AG09319 (cell line): ENCODE measurements at regions not wholly inside any gene's neighbourhood (a gene's known extent, or its start where the extent isn't known, plus 50 kb on each side); places are given as distances from the start of the nearest gene placed in this dataset.

Source experiments
- DNase-seq: peaks from one replicate; pipeline ENCODE4 v3.0.0-alpha.2; 2010; ENCODE audit warnings: low read depth; ENCODE audit errors: extremely low read depth
- TF ChIP-seq, protein P1 (sequence below): IDR thresholded peaks from 2 replicates; pipeline ENCODE4 v1.5.1; 2011; ENCODE audit warnings: low read depth, mild to moderate bottlenecking, inconsistent platforms, low read length, moderate library complexity

DNA sequence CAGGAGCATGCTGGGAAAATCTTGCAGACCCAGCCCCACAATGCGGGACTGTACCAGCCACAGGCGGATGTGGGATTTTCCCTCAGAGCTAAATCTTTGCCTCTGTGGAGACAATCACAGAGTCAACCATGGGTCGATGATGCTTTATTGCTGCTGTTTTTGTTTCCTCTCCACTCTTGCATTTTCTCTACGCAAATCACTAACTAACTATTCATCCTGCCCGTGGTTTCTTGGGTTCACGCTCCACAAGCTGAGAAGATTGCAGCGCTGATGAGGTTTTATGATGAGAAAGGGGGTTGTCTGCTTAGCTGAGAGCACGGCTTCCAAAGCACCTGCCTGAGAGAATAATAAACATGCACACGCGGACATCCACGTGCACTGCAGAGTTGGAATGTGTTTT is 500.2 kb upstream of the ADAMTS16 start:
- TF ChIP-seq, protein P1, sequence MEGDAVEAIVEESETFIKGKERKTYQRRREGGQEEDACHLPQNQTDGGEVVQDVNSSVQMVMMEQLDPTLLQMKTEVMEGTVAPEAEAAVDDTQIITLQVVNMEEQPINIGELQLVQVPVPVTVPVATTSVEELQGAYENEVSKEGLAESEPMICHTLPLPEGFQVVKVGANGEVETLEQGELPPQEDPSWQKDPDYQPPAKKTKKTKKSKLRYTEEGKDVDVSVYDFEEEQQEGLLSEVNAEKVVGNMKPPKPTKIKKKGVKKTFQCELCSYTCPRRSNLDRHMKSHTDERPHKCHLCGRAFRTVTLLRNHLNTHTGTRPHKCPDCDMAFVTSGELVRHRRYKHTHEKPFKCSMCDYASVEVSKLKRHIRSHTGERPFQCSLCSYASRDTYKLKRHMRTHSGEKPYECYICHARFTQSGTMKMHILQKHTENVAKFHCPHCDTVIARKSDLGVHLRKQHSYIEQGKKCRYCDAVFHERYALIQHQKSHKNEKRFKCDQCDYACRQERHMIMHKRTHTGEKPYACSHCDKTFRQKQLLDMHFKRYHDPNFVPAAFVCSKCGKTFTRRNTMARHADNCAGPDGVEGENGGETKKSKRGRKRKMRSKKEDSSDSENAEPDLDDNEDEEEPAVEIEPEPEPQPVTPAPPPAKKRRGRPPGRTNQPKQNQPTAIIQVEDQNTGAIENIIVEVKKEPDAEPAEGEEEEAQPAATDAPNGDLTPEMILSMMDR = no peak
- DNase-seq = no peak

DNA sequence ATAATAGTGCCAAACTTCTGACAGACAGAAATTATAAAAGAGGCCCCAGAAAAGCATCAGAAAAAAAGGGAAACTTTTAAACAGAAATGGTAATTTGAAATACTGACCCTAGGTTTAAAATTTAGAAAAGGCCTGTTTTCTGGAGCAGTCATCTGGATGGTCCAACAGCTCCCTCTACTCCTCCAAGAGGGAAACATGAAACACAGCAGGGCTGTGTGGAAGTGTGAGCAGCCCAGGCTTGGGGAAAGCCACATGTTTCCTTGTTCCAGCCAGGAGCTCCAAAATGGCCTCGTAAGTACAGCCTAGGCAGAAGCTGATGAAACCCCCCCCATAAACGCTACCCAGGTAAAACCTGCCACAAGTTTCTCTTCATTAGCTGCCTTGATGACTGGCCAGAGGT is 499.3 kb upstream of the ADAMTS16 start:
- DNase-seq = no peak
- TF ChIP-seq, protein P1 = no peak

DNA sequence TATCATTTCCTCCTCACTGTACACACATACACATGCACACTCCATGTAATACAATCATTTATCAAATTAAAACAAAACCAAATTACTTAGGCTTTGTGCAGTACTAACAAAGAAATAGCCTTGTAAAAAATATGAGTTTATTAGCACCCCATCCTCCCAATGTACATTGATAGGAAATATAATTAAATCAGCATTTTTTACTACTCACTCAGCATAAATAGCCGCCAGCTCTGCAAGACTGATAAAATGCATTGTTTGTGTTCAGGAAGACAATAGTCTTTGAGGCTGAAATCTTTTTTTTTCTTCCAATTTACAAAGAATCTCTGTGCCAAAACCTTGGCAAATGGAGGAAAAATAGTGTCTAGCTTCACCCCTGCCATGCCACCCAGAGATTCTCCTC is 497.6 kb upstream of the ADAMTS16 start:
- TF ChIP-seq, protein P1 = no peak

DNA sequence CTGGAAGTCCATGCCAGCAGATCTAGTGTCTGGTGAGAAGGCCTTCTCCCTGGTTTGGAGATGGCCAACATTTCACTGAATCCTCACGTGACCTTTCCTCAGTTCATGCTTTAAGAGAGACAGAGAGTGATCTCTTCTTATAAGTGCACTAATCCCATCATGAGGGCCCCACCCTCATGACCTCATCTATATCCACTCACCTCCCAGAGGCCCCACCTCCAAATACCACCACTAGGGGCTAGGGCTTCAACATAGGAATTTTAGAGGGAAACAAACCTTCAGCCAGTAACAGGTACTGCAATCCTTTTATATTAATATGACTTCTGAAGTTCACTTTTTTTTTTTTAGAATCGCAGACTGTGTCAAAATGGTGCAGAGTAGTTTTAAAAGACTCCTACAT is 496.9 kb upstream of the ADAMTS16 start:
- TF ChIP-seq, protein P1 = no peak
- no peak for DNase-seq

More for the DNA sequence above, 497.6 kb upstream of the ADAMTS16 start:
- no peak for DNase-seq

DNA sequence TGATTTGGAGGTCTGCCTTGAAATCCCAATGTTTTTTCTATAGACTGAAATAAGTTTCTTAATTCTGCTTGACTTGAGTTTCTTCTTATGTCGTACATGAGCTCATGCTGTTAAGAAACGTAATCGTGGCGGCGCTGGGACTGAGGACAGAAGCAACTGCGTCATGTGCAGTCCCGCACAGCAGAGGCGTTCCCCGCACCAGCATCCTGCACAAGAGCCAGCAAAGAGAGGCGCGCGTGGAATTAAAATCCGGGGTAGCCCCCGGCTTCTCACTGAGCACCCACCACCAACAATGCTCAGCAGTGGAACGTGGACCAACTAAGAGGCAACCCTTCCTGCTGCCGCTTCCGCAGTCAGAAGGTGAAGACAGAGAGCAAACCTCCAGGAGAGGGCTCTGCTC is 496.2 kb upstream of the ADAMTS16 start:
- no peak for DNase-seq
- TF ChIP-seq, protein P1 = no peak

DNA sequence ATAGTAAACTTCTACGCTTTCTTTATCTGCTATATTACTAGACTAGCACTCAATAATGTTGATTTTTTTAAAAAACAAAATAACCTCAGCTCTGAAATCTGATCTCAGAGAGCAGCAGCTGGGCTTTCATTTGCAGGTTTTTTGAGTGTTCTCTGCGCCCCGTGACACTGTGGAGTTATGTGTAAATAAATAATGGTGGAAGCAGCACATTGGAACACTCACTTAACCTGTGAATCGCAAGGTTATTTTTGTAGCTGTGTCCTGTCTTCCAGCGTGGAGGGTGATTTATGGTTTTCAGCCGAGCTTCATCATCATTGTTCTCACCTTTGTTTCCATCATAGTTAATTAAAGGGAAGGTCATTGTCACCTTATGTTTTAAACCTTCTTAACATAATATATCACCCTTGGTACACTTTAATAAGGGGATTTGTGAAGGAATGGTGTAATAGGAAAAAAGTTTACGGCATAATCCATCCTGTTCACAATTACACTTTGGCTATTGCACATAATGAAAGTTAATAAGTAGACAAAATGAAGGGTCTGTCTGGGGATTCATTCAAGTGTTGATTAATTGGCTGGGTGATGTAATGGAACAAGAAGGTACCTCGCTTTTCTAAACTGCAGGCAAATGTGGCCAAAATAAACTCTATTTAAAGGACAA is 493.3 kb upstream of the ADAMTS16 start:
- TF ChIP-seq, protein P1 = no peak

DNA sequence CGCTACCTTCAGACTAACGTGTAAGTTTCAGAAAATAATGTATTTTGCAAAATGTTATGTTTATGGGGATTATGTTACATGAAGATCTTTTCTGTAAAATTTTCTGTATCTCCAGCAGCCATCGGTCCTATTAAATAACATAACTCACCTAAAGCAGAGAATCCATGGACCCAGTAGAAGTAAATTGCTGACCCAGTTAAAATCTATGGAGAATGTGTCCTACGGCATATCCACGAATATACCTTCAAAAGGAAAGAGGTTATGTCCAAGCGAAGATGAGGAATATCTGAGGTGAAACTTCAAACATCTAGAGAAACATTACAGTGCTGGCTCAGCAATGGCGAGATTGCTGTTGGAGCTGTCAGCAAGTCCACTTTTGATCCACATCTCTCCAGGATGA is 492.2 kb upstream of the ADAMTS16 start:
- TF ChIP-seq, protein P1 = no peak
- DNase-seq = no peak

More for the DNA sequence above, 493.3 kb upstream of the ADAMTS16 start:
- DNase-seq = no peak
